ENCODE measurements at regions not wholly inside any gene's neighbourhood (a gene's known extent, or its start where the extent isn't known, plus 50 kb on each side); places are given as distances from the start of the nearest gene placed in this dataset.

DNA sequence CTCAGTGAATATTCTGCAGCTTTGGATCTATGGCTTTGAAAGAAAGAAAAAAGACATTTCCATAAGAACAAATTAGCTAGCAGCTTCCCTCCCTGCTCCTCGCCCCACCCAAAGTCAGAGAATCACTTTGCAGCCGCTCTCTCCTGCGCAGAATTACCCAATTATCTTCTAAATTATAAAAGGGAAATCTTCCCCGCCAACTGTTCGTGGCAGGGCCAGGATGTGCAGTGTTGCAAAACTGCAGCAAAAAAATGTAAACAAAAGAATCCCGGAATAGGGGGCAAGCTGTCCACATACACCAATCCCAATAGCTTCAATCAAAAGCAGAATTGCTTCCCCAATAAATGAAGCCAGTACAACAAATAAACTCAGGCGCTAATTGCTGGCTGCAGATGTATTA, 510.6 kb downstream of the RBFOX1 start:
- Histone ChIP-seq H3K9ac (ENCODE audit: extremely low read depth, low read length, poor library complexity, severe bottlenecking) (no peak overlapping the region), H3K36me3 (ENCODE audit: control insufficient read depth, insufficient read depth, low read length) (no peaks in the 10 kb centered on the region), H3K27ac (ENCODE audit: low read depth, low read length) (no peak overlapping the region), H3K4me3 (ENCODE audit: low read length) (no peak overlapping the region), H3K4me1 (ENCODE audit: control insufficient read depth, insufficient read depth, low read length) (no peaks in the 10 kb centered on the region), H3K27me3 (ENCODE audit: control insufficient read depth, insufficient read depth, low read length, poor library complexity, severe bottlenecking) (peaks cover 82% of the 10 kb centered on the region), H3K9me3 (ENCODE audit: control insufficient read depth, low read length) (no peaks in the 10 kb centered on the region)
- H3K9me3 Mint-ChIP-seq = no peaks in the 10 kb centered on the region
- H3K4me3 Mint-ChIP-seq = no peak overlapping the region
- no peaks in the 10 kb centered on the region for H3K4me1 Mint-ChIP-seq
- H3K27ac Mint-ChIP-seq = no peak overlapping the region
- H3K36me3 Mint-ChIP-seq (ENCODE audit: low read depth) = no peaks in the 10 kb centered on the region
- no peak for DNase-seq
- 88 to 91% methylated on average over 5 to 7 of the region's 7 CpGs for WGBS, 2 experiments (ENCODE audit: insufficient coverage in 1 of 2, insufficient read length in 1 of 2)
- TF ChIP-seq, protein P1, sequence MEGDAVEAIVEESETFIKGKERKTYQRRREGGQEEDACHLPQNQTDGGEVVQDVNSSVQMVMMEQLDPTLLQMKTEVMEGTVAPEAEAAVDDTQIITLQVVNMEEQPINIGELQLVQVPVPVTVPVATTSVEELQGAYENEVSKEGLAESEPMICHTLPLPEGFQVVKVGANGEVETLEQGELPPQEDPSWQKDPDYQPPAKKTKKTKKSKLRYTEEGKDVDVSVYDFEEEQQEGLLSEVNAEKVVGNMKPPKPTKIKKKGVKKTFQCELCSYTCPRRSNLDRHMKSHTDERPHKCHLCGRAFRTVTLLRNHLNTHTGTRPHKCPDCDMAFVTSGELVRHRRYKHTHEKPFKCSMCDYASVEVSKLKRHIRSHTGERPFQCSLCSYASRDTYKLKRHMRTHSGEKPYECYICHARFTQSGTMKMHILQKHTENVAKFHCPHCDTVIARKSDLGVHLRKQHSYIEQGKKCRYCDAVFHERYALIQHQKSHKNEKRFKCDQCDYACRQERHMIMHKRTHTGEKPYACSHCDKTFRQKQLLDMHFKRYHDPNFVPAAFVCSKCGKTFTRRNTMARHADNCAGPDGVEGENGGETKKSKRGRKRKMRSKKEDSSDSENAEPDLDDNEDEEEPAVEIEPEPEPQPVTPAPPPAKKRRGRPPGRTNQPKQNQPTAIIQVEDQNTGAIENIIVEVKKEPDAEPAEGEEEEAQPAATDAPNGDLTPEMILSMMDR (conservative IDR thresholded peaks at IDR 0.05) = no peak
- H3K27me3 Mint-ChIP-seq (ENCODE audit: insufficient read depth) = peaks cover 60% of the 10 kb centered on the region

DNA sequence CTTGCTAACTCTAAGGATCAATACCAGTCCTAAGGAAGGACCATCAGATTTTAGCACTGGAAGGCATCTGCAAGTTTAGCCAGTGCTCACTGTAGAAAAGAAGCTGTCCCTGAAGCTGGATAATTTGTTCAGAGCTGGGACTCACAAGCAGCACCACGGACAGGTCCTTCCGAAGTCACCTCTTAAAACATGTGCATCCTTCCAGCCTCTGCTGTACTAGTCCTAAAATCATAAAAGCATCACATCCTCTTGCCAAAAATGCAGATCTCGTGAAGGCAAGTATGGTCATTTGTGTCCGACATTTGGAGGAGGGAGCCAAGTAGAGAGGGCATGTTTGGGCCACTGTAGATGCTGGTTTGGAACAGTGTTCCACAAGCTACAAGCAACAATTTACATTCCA, 506.9 kb downstream of the RBFOX1 start:
- Histone ChIP-seq H3K4me1 (ENCODE audit: control insufficient read depth, insufficient read depth, low read length) (no peaks in the 10 kb centered on the region), H3K36me3 (ENCODE audit: control insufficient read depth, insufficient read depth, low read length) (no peaks in the 10 kb centered on the region), H3K4me3 (ENCODE audit: low read length) (no peak overlapping the region), H3K9me3 (ENCODE audit: control insufficient read depth, low read length) (no peaks in the 10 kb centered on the region), H3K27ac (ENCODE audit: low read depth, low read length) (no peak overlapping the region), H3K27me3 (ENCODE audit: control insufficient read depth, insufficient read depth, low read length, poor library complexity, severe bottlenecking) (peaks cover 96% of the 10 kb centered on the region), H3K9ac (ENCODE audit: extremely low read depth, low read length, poor library complexity, severe bottlenecking) (no peak overlapping the region)
- H3K9me3 Mint-ChIP-seq = no peaks in the 10 kb centered on the region
- WGBS, 2 experiments (ENCODE audit: insufficient coverage in 1 of 2, insufficient read length in 1 of 2) = 76 to 100% methylated on average over 2 to 4 of the region's 4 CpGs
- peaks cover 14% of the 10 kb centered on the region for H3K4me1 Mint-ChIP-seq
- DNase-seq = peak; percentile 63
- peaks cover 84% of the 10 kb centered on the region for H3K27me3 Mint-ChIP-seq (ENCODE audit: insufficient read depth)
- H3K4me3 Mint-ChIP-seq = no peak overlapping the region
- TF ChIP-seq, protein P1 (conservative IDR thresholded peaks at IDR 0.05) = no peak
- H3K36me3 Mint-ChIP-seq (ENCODE audit: low read depth) = no peaks in the 10 kb centered on the region
- H3K27ac Mint-ChIP-seq = no peak overlapping the region

DNA sequence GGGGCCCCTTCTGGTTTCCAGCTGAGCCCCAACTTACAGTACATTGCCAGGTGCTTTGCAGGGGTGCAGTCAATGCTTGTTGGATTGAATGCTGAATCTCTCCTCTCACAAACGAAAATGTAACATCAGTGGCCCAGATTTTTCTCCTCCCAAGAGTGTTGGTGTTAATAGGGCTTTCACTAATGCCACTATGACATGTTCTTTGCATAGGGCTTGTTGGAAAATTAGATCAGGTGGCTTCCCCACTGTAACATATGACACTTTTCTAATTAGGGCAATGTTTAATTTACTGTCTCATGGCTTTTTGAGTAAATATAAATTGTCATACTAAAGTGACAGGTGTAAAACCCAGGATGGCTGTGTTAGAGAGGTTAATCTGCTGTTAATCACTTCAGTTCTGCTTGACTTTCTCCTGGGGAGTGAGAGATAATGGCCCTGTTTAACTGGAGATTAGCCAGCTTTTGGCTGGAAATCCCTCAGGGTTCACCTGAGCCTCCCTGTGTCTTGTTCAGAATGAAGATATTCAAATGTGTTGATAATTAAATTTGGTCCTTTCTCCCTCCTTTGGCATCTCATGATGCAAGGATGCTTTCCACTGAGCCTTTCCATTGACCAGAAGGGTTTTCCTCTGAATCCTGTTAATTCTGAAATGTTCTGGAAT, 502.3 kb downstream of the RBFOX1 start:
- H3K36me3 ChIP-seq (ENCODE audit: control insufficient read depth, insufficient read depth, low read length) = no peaks in the 10 kb centered on the region
- H3K27ac ChIP-seq (ENCODE audit: low read depth, low read length) = no peak overlapping the region
- whole genome bisulfite sequencing, 2 experiments (ENCODE audit: insufficient coverage in 1 of 2, insufficient read length in 1 of 2) = no CpG with 5 or more reads among the region's 1 CpG
- no peaks in the 10 kb centered on the region for H3K4me1 ChIP-seq (ENCODE audit: control insufficient read depth, insufficient read depth, low read length)
- peaks cover 18% of the 10 kb centered on the region for H3K4me1 Mint-ChIP-seq
- no peaks in the 10 kb centered on the region for H3K9me3 Mint-ChIP-seq
- DNase-seq = peak; percentile 52
- no peak overlapping the region for H3K4me3 Mint-ChIP-seq
- TF ChIP-seq, protein P1 (conservative IDR thresholded peaks at IDR 0.05) = no peak
- no peaks in the 10 kb centered on the region for H3K9me3 ChIP-seq (ENCODE audit: control insufficient read depth, low read length)
- peaks cover 100% of the 10 kb centered on the region for H3K27me3 ChIP-seq (ENCODE audit: control insufficient read depth, insufficient read depth, low read length, poor library complexity, severe bottlenecking)
- H3K9ac ChIP-seq (ENCODE audit: extremely low read depth, low read length, poor library complexity, severe bottlenecking) = no peak overlapping the region
- H3K27ac Mint-ChIP-seq = no peak overlapping the region
- H3K4me3 ChIP-seq (ENCODE audit: low read length) = no peak overlapping the region
- peaks cover 94% of the 10 kb centered on the region for H3K27me3 Mint-ChIP-seq (ENCODE audit: insufficient read depth)
- no peaks in the 10 kb centered on the region for H3K36me3 Mint-ChIP-seq (ENCODE audit: low read depth)

Data from endodermal cell (in vitro differentiated cells).